ENCODE measurements at regions not wholly inside any gene's neighbourhood (a gene's known extent, or its start where the extent isn't known, plus 50 kb on each side); places are given as distances from the start of the nearest gene placed in this dataset.

- H3K4me3 ChIP-seq (ENCODE audit: low read depth, low read length, poor library complexity, severe bottlenecking), result no peak overlapping the region
- no peaks in the 10 kb centered on the region for H3K27me3 ChIP-seq (replicated peaks; ENCODE audit: insufficient read depth, low read depth, low read length, poor library complexity)
- CTCF ChIA-PET, result no interaction called here
- intact Hi-C loops (cut with micrococcal nuclease; ENCODE audit: unreplicated experiment), result no loop called here
- TF ChIP-seq CTCF (conservative IDR thresholded peaks at IDR 0.05; ENCODE audit: low read depth, low read length) (no peak), EZH2 (IDR thresholded peaks at IDR 0.05; ENCODE audit: borderline replicate concordance, low read depth, low read length, poor library complexity, severe bottlenecking) (no peak)
- BruUV-seq (replicated peaks), result no TSS peak
- no peaks in the 10 kb centered on the region for H3K9me3 ChIP-seq (ENCODE audit: low read depth, low read length, poor library complexity, severe bottlenecking)
- no peaks in the 10 kb centered on the region for H3K36me3 ChIP-seq (ENCODE audit: insufficient read depth, low read length, poor library complexity, severe bottlenecking)
- DNase-seq (ENCODE audit: low spot score), result no peak
- H3K4me1 ChIP-seq (ENCODE audit: insufficient read depth, low read length, poor library complexity, severe bottlenecking), result no peaks in the 10 kb centered on the region
- POLR2A ChIA-PET (ENCODE audit: low non-redundant PET), result no interaction called here
- H3K27ac ChIP-seq (ENCODE audit: low read depth, low read length, poor library complexity, severe bottlenecking), result no peak overlapping the region
These were observed 209.5 kb upstream of the HAAO start for GRCh38 chr2:43001787-43002468.

GRCh38 chr2:43001055-43001378, 208.6 kb upstream of the HAAO start:
- intact Hi-C loops (cut with micrococcal nuclease; ENCODE audit: unreplicated experiment), result no loop called here
- TF ChIP-seq CTCF (conservative IDR thresholded peaks at IDR 0.05; ENCODE audit: low read depth, low read length), result no peak
- TF ChIP-seq EZH2 (IDR thresholded peaks at IDR 0.05; ENCODE audit: borderline replicate concordance, low read depth, low read length, poor library complexity, severe bottlenecking), result no peak
- no TSS peak for BruUV-seq (replicated peaks)
- ChIA-PET POLR2A (ENCODE audit: low non-redundant PET) (no interaction called here), CTCF (no interaction called here)
- Histone ChIP-seq H3K27me3 (replicated peaks; ENCODE audit: insufficient read depth, low read depth, low read length, poor library complexity) (no peaks in the 10 kb centered on the region), H3K9me3 (ENCODE audit: low read depth, low read length, poor library complexity, severe bottlenecking) (no peaks in the 10 kb centered on the region), H3K36me3 (ENCODE audit: insufficient read depth, low read length, poor library complexity, severe bottlenecking) (no peaks in the 10 kb centered on the region), H3K27ac (ENCODE audit: low read depth, low read length, poor library complexity, severe bottlenecking) (no peak overlapping the region), H3K4me1 (ENCODE audit: insufficient read depth, low read length, poor library complexity, severe bottlenecking) (no peaks in the 10 kb centered on the region), H3K4me3 (ENCODE audit: low read depth, low read length, poor library complexity, severe bottlenecking) (no peak overlapping the region)
- DNase-seq (ENCODE audit: low spot score), result no peak

- BruUV-seq (replicated peaks), result no TSS peak
- Histone ChIP-seq H3K9me3 (ENCODE audit: low read depth, low read length, poor library complexity, severe bottlenecking) (no peaks in the 10 kb centered on the region), H3K27me3 (replicated peaks; ENCODE audit: insufficient read depth, low read depth, low read length, poor library complexity) (no peaks in the 10 kb centered on the region), H3K4me1 (ENCODE audit: insufficient read depth, low read length, poor library complexity, severe bottlenecking) (no peaks in the 10 kb centered on the region), H3K36me3 (ENCODE audit: insufficient read depth, low read length, poor library complexity, severe bottlenecking) (no peaks in the 10 kb centered on the region), H3K4me3 (ENCODE audit: low read depth, low read length, poor library complexity, severe bottlenecking) (no peak overlapping the region), H3K27ac (ENCODE audit: low read depth, low read length, poor library complexity, severe bottlenecking) (no peak overlapping the region)
- ChIA-PET POLR2A (ENCODE audit: low non-redundant PET) (no interaction called here), CTCF (no interaction called here)
- intact Hi-C loops (cut with micrococcal nuclease; ENCODE audit: unreplicated experiment), result no loop called here
- DNase-seq (ENCODE audit: low spot score), result no peak
- no peak for TF ChIP-seq EZH2 (IDR thresholded peaks at IDR 0.05; ENCODE audit: borderline replicate concordance, low read depth, low read length, poor library complexity, severe bottlenecking)
- TF ChIP-seq CTCF (conservative IDR thresholded peaks at IDR 0.05; ENCODE audit: low read depth, low read length), result no peak
These were observed 208.1 kb upstream of the HAAO start for GRCh38 chr2:43000242-43001054.
